ENCODE measurements at regions not wholly inside any gene's neighbourhood (a gene's known extent, or its start where the extent isn't known, plus 50 kb on each side); places are given as distances from the start of the nearest gene placed in this dataset.

DNA sequence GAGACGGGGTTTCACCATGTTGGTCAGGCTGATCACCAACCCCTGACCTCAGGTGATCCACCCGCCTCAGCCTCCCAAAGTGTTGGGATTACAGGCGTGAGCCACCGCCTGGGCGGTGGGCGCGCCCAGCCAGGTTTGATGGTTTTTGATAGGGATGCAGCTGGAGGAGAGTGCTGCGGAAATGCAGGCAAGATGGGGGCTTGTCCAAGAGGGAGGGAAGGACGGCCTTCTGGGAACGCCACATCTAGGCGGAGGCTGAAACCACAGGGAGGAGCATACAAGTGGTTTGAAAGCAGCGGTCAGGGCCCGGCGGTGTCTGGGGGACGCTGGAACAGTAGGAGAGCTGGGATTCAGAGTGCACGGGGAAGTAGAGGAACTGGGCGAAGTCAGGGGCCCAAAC is 134.6 kb downstream of the VRK1 start:
- POLR2A ChIA-PET = no interaction called here
- CTCF ChIA-PET = no interaction called here

GRCh38 chr14:96934638-96935330 is 137.6 kb downstream of the VRK1 start:
- DNase-seq = no peak
- Mint-ChIP-seq H3K4me3 (no peak overlapping the region), H3K27me3 (no peaks in the 10 kb centered on the region), H3K4me1 (no peaks in the 10 kb centered on the region), H3K9me3 (peaks cover 3% of the 10 kb centered on the region), H3K36me3 (ENCODE audit: low read depth) (no peaks in the 10 kb centered on the region), H3K27ac (no peak overlapping the region)
- ChIA-PET POLR2A (no interaction called here), CTCF (no interaction called here)

More for the DNA sequence above, 134.6 kb downstream of the VRK1 start:
- no peaks in the 10 kb centered on the region for H3K9me3 Mint-ChIP-seq
- no peak overlapping the region for H3K27ac Mint-ChIP-seq
- H3K36me3 Mint-ChIP-seq (ENCODE audit: low read depth) = no peaks in the 10 kb centered on the region
- no peaks in the 10 kb centered on the region for H3K27me3 Mint-ChIP-seq
- DNase-seq = no peak
- H3K4me3 Mint-ChIP-seq = no peak overlapping the region
- H3K4me1 Mint-ChIP-seq = no peaks in the 10 kb centered on the region

GRCh38 chr14:96938946-96939345 is 141.8 kb downstream of the VRK1 start:
- POLR2A ChIA-PET = no interaction called here
- Mint-ChIP-seq H3K27ac (no peak overlapping the region), H3K4me3 (no peak overlapping the region), H3K9me3 (peaks cover 3% of the 10 kb centered on the region), H3K27me3 (no peaks in the 10 kb centered on the region), H3K4me1 (no peaks in the 10 kb centered on the region), H3K36me3 (ENCODE audit: low read depth) (no peaks in the 10 kb centered on the region)
- CTCF ChIA-PET = no interaction called here
- DNase-seq = no peak

- no peak for DNase-seq
- POLR2A ChIA-PET = no interaction called here
- peaks cover 3% of the 10 kb centered on the region for H3K9me3 Mint-ChIP-seq
Observed at GRCh38 chr14:96940009-96940408, 142.8 kb downstream of the VRK1 start.

DNA sequence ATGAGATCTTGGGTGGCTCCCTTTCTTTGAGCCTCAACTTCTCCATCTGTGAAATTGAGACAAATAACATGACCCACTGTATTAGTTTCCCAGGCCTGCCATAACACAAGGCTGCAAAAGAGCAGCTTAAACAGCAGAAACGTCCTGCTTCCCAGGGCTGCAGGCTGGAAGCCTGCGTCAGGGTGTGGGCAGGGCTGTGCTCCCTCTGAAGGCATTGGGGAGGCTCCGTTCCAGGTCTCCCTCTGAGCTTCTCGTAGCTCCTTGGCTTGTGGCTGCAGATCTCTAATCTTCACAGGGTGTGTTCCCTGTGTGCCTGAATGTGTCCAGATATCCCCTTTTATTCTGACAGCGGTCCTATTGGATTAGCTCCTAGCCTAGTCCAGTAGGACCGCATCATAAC is 147.1 kb downstream of the VRK1 start:
- H3K4me1 Mint-ChIP-seq = peaks cover 8% of the 10 kb centered on the region
- ChIA-PET CTCF (no interaction called here), POLR2A (no interaction called here)
- no peaks in the 10 kb centered on the region for H3K9me3 Mint-ChIP-seq
- H3K36me3 Mint-ChIP-seq (ENCODE audit: low read depth) = no peaks in the 10 kb centered on the region
- no peaks in the 10 kb centered on the region for H3K27me3 Mint-ChIP-seq
- H3K27ac Mint-ChIP-seq = no peak overlapping the region
- no peak overlapping the region for H3K4me3 Mint-ChIP-seq
- no peak for DNase-seq

More at GRCh38 chr14:96940009-96940408, 142.8 kb downstream of the VRK1 start:
- Mint-ChIP-seq H3K27ac (no peak overlapping the region), H3K27me3 (no peaks in the 10 kb centered on the region), H3K36me3 (ENCODE audit: low read depth) (no peaks in the 10 kb centered on the region), H3K4me3 (no peak overlapping the region), H3K4me1 (no peaks in the 10 kb centered on the region)
- CTCF ChIA-PET = no interaction called here

- no peak for DNase-seq
- no peaks in the 10 kb centered on the region for H3K27me3 Mint-ChIP-seq
- H3K36me3 Mint-ChIP-seq (ENCODE audit: low read depth) = no peaks in the 10 kb centered on the region
- H3K9me3 Mint-ChIP-seq = no peaks in the 10 kb centered on the region
- H3K27ac Mint-ChIP-seq = no peak overlapping the region
- no peak overlapping the region for H3K4me3 Mint-ChIP-seq
- ChIA-PET CTCF (no interaction called here), POLR2A (no interaction called here)
- peaks cover 11% of the 10 kb centered on the region for H3K4me1 Mint-ChIP-seq
Observed at GRCh38 chr14:96945721-96946120, 148.5 kb downstream of the VRK1 start.

DNA sequence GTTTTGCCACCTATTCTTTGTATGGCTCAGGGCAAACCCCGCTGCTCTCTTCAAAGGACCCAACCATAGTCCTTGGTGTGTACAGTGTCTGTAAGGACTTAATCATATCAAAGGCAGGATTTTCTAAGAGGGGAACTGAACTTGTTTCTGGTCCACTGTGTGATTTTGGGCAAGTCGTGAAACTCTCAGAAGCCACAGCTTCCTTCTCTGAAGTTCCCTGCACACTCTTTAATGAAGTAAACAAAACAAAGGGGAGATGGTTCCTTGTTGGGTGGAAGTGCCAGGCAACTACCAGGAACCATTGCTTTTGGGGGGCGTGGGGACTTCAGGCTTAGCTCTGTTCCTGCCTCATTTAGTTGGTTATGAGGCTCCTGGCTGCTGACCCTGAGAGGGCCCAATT is 152.4 kb downstream of the VRK1 start:
- H3K4me1 Mint-ChIP-seq = peaks cover 11% of the 10 kb centered on the region

DNA sequence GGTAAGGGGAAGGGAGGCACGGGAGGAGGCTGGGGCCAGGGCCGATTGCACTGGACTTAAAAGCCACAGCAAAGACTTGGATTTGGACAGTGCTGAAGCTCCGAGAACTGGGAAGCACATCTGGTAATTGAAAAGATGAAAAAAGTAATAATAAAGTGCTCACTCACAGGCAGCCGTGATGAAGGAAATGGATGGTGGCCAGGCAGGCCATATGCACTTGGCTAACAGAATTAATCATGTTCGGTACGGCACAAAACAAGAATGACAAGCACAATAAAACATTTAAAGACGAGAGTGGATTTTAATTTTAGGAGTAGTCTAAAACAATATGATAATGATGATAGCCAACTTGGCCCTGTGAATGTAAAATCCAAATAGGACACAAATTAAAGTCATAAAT is 154.3 kb downstream of the VRK1 start:
- H3K4me1 Mint-ChIP-seq = peaks cover 3% of the 10 kb centered on the region
- CTCF ChIA-PET = no interaction called here

More for the DNA sequence above, 152.4 kb downstream of the VRK1 start:
- no peak for DNase-seq
- Mint-ChIP-seq H3K27ac (no peak overlapping the region), H3K9me3 (no peaks in the 10 kb centered on the region), H3K36me3 (ENCODE audit: low read depth) (no peaks in the 10 kb centered on the region), H3K27me3 (no peaks in the 10 kb centered on the region), H3K4me3 (no peak overlapping the region)
- CTCF ChIA-PET = no interaction called here
- POLR2A ChIA-PET = no interaction called here

GRCh38 chr14:96953087-96953874 is 156.1 kb downstream of the VRK1 start:
- no peak for DNase-seq
- Mint-ChIP-seq H3K36me3 (ENCODE audit: low read depth) (no peaks in the 10 kb centered on the region), H3K4me1 (peaks cover 3% of the 10 kb centered on the region), H3K27ac (no peak overlapping the region), H3K4me3 (no peak overlapping the region), H3K9me3 (no peaks in the 10 kb centered on the region), H3K27me3 (no peaks in the 10 kb centered on the region)
- CTCF ChIA-PET = no interaction called here
- POLR2A ChIA-PET = no interaction called here

More for the DNA sequence above, 154.3 kb downstream of the VRK1 start:
- no peak overlapping the region for H3K4me3 Mint-ChIP-seq
- POLR2A ChIA-PET = no interaction called here
- no peaks in the 10 kb centered on the region for H3K27me3 Mint-ChIP-seq
- no peak overlapping the region for H3K27ac Mint-ChIP-seq
- H3K36me3 Mint-ChIP-seq (ENCODE audit: low read depth) = no peaks in the 10 kb centered on the region
- no peaks in the 10 kb centered on the region for H3K9me3 Mint-ChIP-seq
- no peak for DNase-seq

- Mint-ChIP-seq H3K27ac (no peak overlapping the region), H3K9me3 (no peaks in the 10 kb centered on the region), H3K4me1 (peaks cover 3% of the 10 kb centered on the region), H3K4me3 (no peak overlapping the region), H3K36me3 (ENCODE audit: low read depth) (no peaks in the 10 kb centered on the region), H3K27me3 (no peaks in the 10 kb centered on the region)
- no peak for DNase-seq
- CTCF ChIA-PET = no interaction called here
- POLR2A ChIA-PET = no interaction called here
Observed at GRCh38 chr14:96953875-96954185, 156.6 kb downstream of the VRK1 start.

GRCh38 chr14:96956464-96957239 is 159.5 kb downstream of the VRK1 start:
- no peak for DNase-seq
- ChIA-PET POLR2A (no interaction called here), CTCF (no interaction called here)
- H3K27ac Mint-ChIP-seq = no peak overlapping the region
- peaks cover 13% of the 10 kb centered on the region for H3K36me3 Mint-ChIP-seq (ENCODE audit: low read depth)
- no peaks in the 10 kb centered on the region for H3K27me3 Mint-ChIP-seq
- peaks cover 8% of the 10 kb centered on the region for H3K4me1 Mint-ChIP-seq
- no peak overlapping the region for H3K4me3 Mint-ChIP-seq
- H3K9me3 Mint-ChIP-seq = peaks cover 8% of the 10 kb centered on the region

GRCh38 chr14:96958057-96958456 is 160.9 kb downstream of the VRK1 start:
- H3K27ac Mint-ChIP-seq = no peak overlapping the region
- H3K9me3 Mint-ChIP-seq = peaks cover 17% of the 10 kb centered on the region
- ChIA-PET CTCF (no interaction called here), POLR2A (no interaction called here)
- H3K27me3 Mint-ChIP-seq = no peaks in the 10 kb centered on the region
- DNase-seq = no peak
- peaks cover 21% of the 10 kb centered on the region for H3K4me1 Mint-ChIP-seq
- peaks cover 26% of the 10 kb centered on the region for H3K36me3 Mint-ChIP-seq (ENCODE audit: low read depth)
- no peak overlapping the region for H3K4me3 Mint-ChIP-seq

GRCh38 chr14:96959992-96960391 is 162.8 kb downstream of the VRK1 start:
- DNase-seq = no peak
- CTCF ChIA-PET = no interaction called here

More at GRCh38 chr14:96959992-96960391, 162.8 kb downstream of the VRK1 start:
- H3K4me1 Mint-ChIP-seq = peaks cover 24% of the 10 kb centered on the region
- peaks cover 26% of the 10 kb centered on the region for H3K36me3 Mint-ChIP-seq (ENCODE audit: low read depth)
- no peak overlapping the region for H3K4me3 Mint-ChIP-seq
- H3K9me3 Mint-ChIP-seq = peaks cover 18% of the 10 kb centered on the region
- POLR2A ChIA-PET = no interaction called here
- no peaks in the 10 kb centered on the region for H3K27me3 Mint-ChIP-seq
- H3K27ac Mint-ChIP-seq = no peak overlapping the region
